IMR-90 (cell line): ENCODE measurements at regions not wholly inside any gene's neighbourhood (a gene's known extent, or its start where the extent isn't known, plus 50 kb on each side); places are given as distances from the start of the nearest gene placed in this dataset.

ENCODE experiments used
- ATAC-seq: fragments of 200-7000 bp; cut with Tn5 transposase; 2 replicates; pipeline ENCODE4 v1.9.1; 2020; ENCODE audit warnings: low read depth, mild to moderate bottlenecking, moderate library complexity
- BruUV-seq: library from RNA; stranded (reverse); fragments of 400-500 nt; replicated peaks from 2 replicates; lab custom pipeline; 2021; lab: Mats Ljungman, UMichigan
- CTCF ChIA-PET: fragments of 300-600 bp; formaldehyde crosslinking; extraction: SDS; loops from one replicate; lab custom pipeline; 2021; ENCODE audit warnings: antibody characterized with exemption; lab: Yijun Ruan, JAX
- POLR2A ChIA-PET: fragments of 300-600 bp; sonication (Branson Sonifier 250); formaldehyde crosslinking; loops from one replicate; lab custom pipeline; 2022; ENCODE audit warnings: antibody characterized with exemption; ENCODE audit not compliant: unreplicated experiment; lab: Charles Lee
- DNase-seq: peaks from one replicate; pipeline ENCODE4 v3.0.0; 2013
- H2AFZ ChIP-seq: replicated peaks from 2 replicates; pipeline ENCODE3; 2013; ENCODE audit warnings: low read length, mild to moderate bottlenecking; ENCODE audit not compliant: poor library complexity
- H2AK5ac ChIP-seq: 2 replicates; pipeline ENCODE4 v1.6.1; 2013; ENCODE audit warnings: low read depth, low read length, inconsistent platforms
- H2AK9ac ChIP-seq: replicated peaks from 2 replicates; pipeline ENCODE3; 2013; ENCODE audit warnings: mild to moderate bottlenecking, low read depth, low read length, moderate library complexity; ENCODE audit not compliant: poor library complexity
- H2BK120ac ChIP-seq: 2 replicates; pipeline ENCODE4 v1.6.1; 2013; ENCODE audit warnings: low read depth, low read length, inconsistent platforms
- H2BK15ac ChIP-seq: 3 replicates; pipeline ENCODE4 v1.6.1; 2013; ENCODE audit warnings: low read depth, low read length, inconsistent platforms
- H2BK20ac ChIP-seq: 2 replicates; pipeline ENCODE4 v1.6.1; 2013; ENCODE audit warnings: low read depth, mild to moderate bottlenecking, inconsistent platforms, low read length, moderate library complexity
- H2BK5ac ChIP-seq: 2 replicates; pipeline ENCODE4 v1.6.1; 2013; ENCODE audit warnings: mild to moderate bottlenecking, low read depth, low read length, inconsistent platforms; ENCODE audit not compliant: poor library complexity, severe bottlenecking
- H3K14ac ChIP-seq: replicated peaks from 2 replicates; pipeline ENCODE4 v1.6.1; 2013; ENCODE audit warnings: low read depth, low read length, inconsistent platforms
- H3K18ac ChIP-seq: 2 replicates; pipeline ENCODE4 v1.6.1; 2013; ENCODE audit warnings: low read depth, low read length, control low read depth
- H3K23ac ChIP-seq: 2 replicates; pipeline ENCODE4 v1.6.1; 2013; ENCODE audit warnings: low read depth, low read length, inconsistent platforms
- H3K27ac ChIP-seq: 2 replicates; pipeline ENCODE4 v1.5.1; 2013; ENCODE audit warnings: mild to moderate bottlenecking, control low read depth, low read length; ENCODE audit not compliant: insufficient read depth
- H3K27me3 ChIP-seq: 2 replicates; pipeline ENCODE4 v1.6.1; 2013; ENCODE audit warnings: low read length; ENCODE audit not compliant: control insufficient read depth, insufficient read depth
- H3K36me3 ChIP-seq: 2 replicates; pipeline ENCODE4 v1.6.1; 2013; ENCODE audit warnings: low read length, mixed read lengths; ENCODE audit not compliant: control insufficient read depth, insufficient read depth
- H3K4ac ChIP-seq: 2 replicates; pipeline ENCODE4 v1.6.1; 2013; ENCODE audit warnings: low read depth, low read length, inconsistent platforms
- H3K4me1 ChIP-seq: 2 replicates; pipeline ENCODE4 v1.6.1; 2013; ENCODE audit warnings: low read length, mixed read lengths; ENCODE audit not compliant: control insufficient read depth, insufficient read depth
- H3K4me2 ChIP-seq: 2 replicates; pipeline ENCODE4 v1.6.1; 2013; ENCODE audit warnings: low read depth, mild to moderate bottlenecking, control low read depth, low read length, moderate library complexity
- H3K4me3 ChIP-seq: 2 replicates; pipeline ENCODE4 v1.5.1; 2013; ENCODE audit warnings: low read depth, mild to moderate bottlenecking, control low read depth, low read length, moderate library complexity; ENCODE audit not compliant: insufficient read depth
- H3K56ac ChIP-seq: 2 replicates; pipeline ENCODE4 v1.6.1; 2013; ENCODE audit warnings: low read length, inconsistent platforms; ENCODE audit not compliant: insufficient read depth; ENCODE audit errors: extremely low read depth
- H3K79me1 ChIP-seq, 2 experiments: 2 replicates each; pipeline ENCODE4 v1.6.1; 2013; ENCODE audit warnings: low read length in 2 of 2, inconsistent platforms in 1 of 2, low read depth in 1 of 2
- H3K9ac ChIP-seq: 2 replicates; pipeline ENCODE4 v1.6.1; 2013; ENCODE audit warnings: low read depth, low read length, control low read depth
- H3K9me1 ChIP-seq: 2 replicates; pipeline ENCODE4 v1.6.1; 2013; ENCODE audit warnings: low read length, inconsistent platforms; ENCODE audit not compliant: insufficient read depth
- H3K9me3 ChIP-seq: 2 replicates; pipeline ENCODE4 v1.6.1; 2013; ENCODE audit warnings: low read length; ENCODE audit not compliant: control insufficient read depth, insufficient read depth
- H4K20me1 ChIP-seq: 2 replicates; pipeline ENCODE4 v1.6.1; 2013; ENCODE audit warnings: low read length, inconsistent platforms; ENCODE audit not compliant: insufficient read depth
- H4K5ac ChIP-seq: 2 replicates; pipeline ENCODE4 v1.6.1; 2013; ENCODE audit warnings: mild to moderate bottlenecking, low read depth, low read length, control low read depth
- H4K8ac ChIP-seq, 2 experiments: 2 replicates each; pipeline ENCODE4 v1.6.1; 2013; ENCODE audit warnings: low read depth in 2 of 2, low read length in 2 of 2, control low read depth in 1 of 2, inconsistent platforms in 1 of 2
- H4K91ac ChIP-seq: 2 replicates; pipeline ENCODE4 v1.6.1; 2013; ENCODE audit warnings: low read depth, low read length, inconsistent platforms; ENCODE audit not compliant: insufficient read depth
- NFE2L2 ChIP-seq: fragments of 150-350 bp; IDR thresholded peaks from 2 replicates; pipeline ENCODE4 v1.6.1; 2016; ENCODE audit warnings: low read depth, mild to moderate bottlenecking, low read length
- RFX5 ChIP-seq: IDR thresholded peaks from 2 replicates; pipeline ENCODE4 v1.8.0; 2012; ENCODE audit warnings: low read depth, mild to moderate bottlenecking, low read length, moderate library complexity
- SMC3 ChIP-seq: fragments of 150-350 bp; IDR thresholded peaks from 2 replicates; pipeline ENCODE4 v1.6.1; 2016; ENCODE audit warnings: low read depth, mild to moderate bottlenecking, antibody characterized with exemption, low read length, moderate library complexity
- WGBS, 2 experiments: methylation state at CpG; one replicate each; pipeline versions ENCODE4 v1.1.5 to v1.1.7; 2013; ENCODE audit warnings: missing lambda C conversion rate in 2 of 2; ENCODE audit not compliant: insufficient read length in 1 of 2; ENCODE audit errors: extremely low coverage in 2 of 2; 5-methylcytosine and 5-hydroxymethylcytosine counted together
- dilution Hi-C: fragments of 300-500 bp; cut with HindIII; formaldehyde crosslinking; loops from one replicate; pipeline ENCODE4 v1.14.3; 2018; ENCODE audit warnings: low sequenced_read_pairs; ENCODE audit not compliant: unreplicated experiment
- in situ Hi-C: fragments of 300-500 bp; cut with MboI; formaldehyde crosslinking; loops from 3 replicates; pipeline ENCODE4 v1.14.3; 2019; ENCODE audit warnings: low sequenced_read_pairs, inconsistent platforms, mixed read lengths
- intact Hi-C: fragments of 100-400 bp; cut with micrococcal nuclease; formaldehyde crosslinking; loops from 2 replicates; pipeline ENCODE4 v1.10.0; 2022

DNA sequence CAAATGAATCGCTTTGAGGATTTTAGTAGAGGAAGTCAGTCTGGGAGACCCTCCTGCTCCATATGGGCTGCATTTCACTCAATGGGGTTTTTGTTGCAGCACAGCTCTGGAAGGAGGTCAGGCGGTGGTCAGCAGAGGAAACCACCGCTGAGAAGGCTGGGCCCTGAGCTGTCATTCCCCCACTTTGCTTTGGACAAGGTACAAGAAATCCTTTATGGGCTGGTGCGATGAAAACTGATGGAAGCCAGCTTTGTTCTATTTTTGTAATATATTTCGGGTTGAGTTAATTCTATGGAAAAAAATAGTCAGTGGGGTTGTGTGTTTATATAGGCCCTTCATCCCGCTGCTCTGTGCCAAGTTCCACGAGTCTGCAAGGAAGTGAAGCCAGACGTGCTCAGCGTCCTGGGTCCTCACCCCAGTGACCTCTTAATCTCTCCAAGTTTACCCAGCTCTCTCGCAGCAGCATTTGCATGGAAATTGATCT, 157.1 kb upstream of the TMC3 start:
- H2BK15ac ChIP-seq = peak overlapping the region; percentile 46; the same call in 1 of the 3 replicates
- in situ Hi-C loops (no loop called here), dilution Hi-C loops (no loop called here), intact Hi-C loops (no loop called here)
- H2AFZ ChIP-seq = peak overlapping the region; percentile 81
- peak overlapping the region; percentile 21; the same call in 1 of the 2 replicates for H3K4ac ChIP-seq
- peak overlapping the region; percentile 35; the same call in 1 of the 2 replicates for H3K14ac ChIP-seq
- peak overlapping the region; percentile 41 for H2BK120ac ChIP-seq
- POLR2A ChIA-PET = no interaction called here
- ATAC-seq (peak; percentile 62), DNase-seq (peak; percentile 10)
- H2BK20ac ChIP-seq = peak overlapping the region; percentile 50
- no peaks in the 10 kb centered on the region for H3K9me1 ChIP-seq
- no peak overlapping the region for H3K27ac ChIP-seq
- TF ChIP-seq NFE2L2 (no peak), RFX5 (no peak), SMC3 (no peak)
- no peaks in the 10 kb centered on the region for H3K79me1 ChIP-seq
- no peaks in the 10 kb centered on the region for H4K20me1 ChIP-seq
- BruUV-seq = no TSS peak
- peak overlapping the region; percentile 18 to 31; a peak in 2 of 4 replicates for H4K8ac ChIP-seq
- no peak overlapping the region for H2BK5ac ChIP-seq
- no peak overlapping the region for H4K91ac ChIP-seq
- no peak overlapping the region for H2AK9ac ChIP-seq
- H3K4me2 ChIP-seq = peak overlapping the region; percentile 40
- no peak overlapping the region for H2AK5ac ChIP-seq
- no peak overlapping the region for H3K56ac ChIP-seq
- H3K36me3 ChIP-seq = no peaks in the 10 kb centered on the region
- no peaks in the 10 kb centered on the region for H3K9me3 ChIP-seq
- H3K27me3 ChIP-seq = no peaks in the 10 kb centered on the region
- CTCF ChIA-PET = no interaction called here
- H3K23ac ChIP-seq = peak overlapping the region; percentile 24; the same call in 1 of the 2 replicates
- no peak overlapping the region for H4K5ac ChIP-seq
- H3K4me1 ChIP-seq = peaks cover 9% of the 10 kb centered on the region
- no peak overlapping the region for H3K4me3 ChIP-seq
- no peak overlapping the region for H3K9ac ChIP-seq
- 9% methylated on average over 4 of the region's 10 CpGs; no CpG with 5 or more reads in 1 of the 2 experiments for WGBS, 2 experiments
- no peak overlapping the region for H3K18ac ChIP-seq
